ENCODE measurements at regions not wholly inside any gene's neighbourhood (a gene's known extent, or its start where the extent isn't known, plus 50 kb on each side); places are given as distances from the start of the nearest gene placed in this dataset.

DNA sequence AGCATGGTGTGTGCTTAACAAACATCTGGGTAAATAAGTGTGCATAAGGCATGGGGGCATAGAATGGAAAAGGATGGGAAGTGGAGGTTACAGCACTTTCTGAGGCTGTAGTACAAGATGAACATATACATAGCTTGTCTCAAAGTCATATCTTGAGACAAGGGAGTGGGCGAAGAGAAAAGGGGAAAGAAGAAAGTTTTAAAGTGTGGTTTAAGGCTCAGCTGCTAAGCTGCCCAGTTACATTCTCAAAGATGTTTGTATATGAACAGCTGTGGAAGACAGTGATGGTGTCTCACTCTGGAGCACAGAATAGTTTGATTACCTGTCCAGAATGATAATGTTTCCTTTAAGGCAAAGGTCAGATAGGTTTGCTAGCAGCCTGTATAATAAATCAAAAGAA is 61.9 kb upstream of the LANCL2 start:
- Histone ChIP-seq H3K56ac (replicated peaks; ENCODE audit: insufficient read length, low read depth, low read length) (no peak overlapping the region), H3K4ac (replicated peaks; ENCODE audit: insufficient read length, low read depth, low read length) (no peak overlapping the region), H2BK120ac (replicated peaks; ENCODE audit: low read depth, low read length) (no peak overlapping the region), H4K91ac (replicated peaks; ENCODE audit: insufficient read length, low read length) (no peak overlapping the region), H2BK12ac (ENCODE audit: low read depth, low read length) (no peak overlapping the region), H3K9me3 (ENCODE audit: insufficient read depth in 2 of 2, low read depth in 1 of 2, low read length in 1 of 2) (no peaks in the 10 kb centered on the region), H3K4me1 (replicated peaks in 1 of 4; ENCODE audit: control insufficient read depth in 3 of 4, insufficient read depth in 4 of 4, low read length in 3 of 4) (peaks cover 3 to 7% (median 5%) of the 10 kb centered on the region in 4 experiments; a peak in 5 of 7 replicates), H3K23me2 (ENCODE audit: low read depth, low read length) (peaks cover 3% of the 10 kb centered on the region; the same call in 1 of the 2 replicates), H2BK20ac (ENCODE audit: low read length) (peak overlapping the region; percentile 82; the same call in 1 of the 2 replicates), H3K27me3 (replicated peaks in 1 of 4; ENCODE audit: control insufficient read depth in 3 of 4, extremely low read depth in 1 of 4, insufficient read depth in 3 of 4, low read length in 3 of 4) (no peaks in the 10 kb centered on the region), H2BK15ac (ENCODE audit: low read length) (no peak overlapping the region), H2AFZ (ENCODE audit: low read length) (no peak overlapping the region), H3K9ac (replicated peaks in 1 of 4; ENCODE audit: extremely low read depth in 1 of 4, low read depth in 3 of 4, low read length in 3 of 4) (no peak overlapping the region), H3K23ac (ENCODE audit: insufficient read length) (no peak overlapping the region), H4K8ac (ENCODE audit: extremely low read depth, insufficient read depth, low read length) (no peak overlapping the region), H3K4me2 (ENCODE audit: insufficient read depth in 1 of 2, low read depth in 2 of 2, low read length in 2 of 2) (no peak overlapping the region), H3K14ac (ENCODE audit: insufficient read length) (no peak overlapping the region), H4K20me1 (replicated peaks in 1 of 2; ENCODE audit: control insufficient read depth in 1 of 2, insufficient read depth in 2 of 2, low read length in 2 of 2) (no peaks in the 10 kb centered on the region), H3K4me3 (ENCODE audit: extremely low read depth in 1 of 4, insufficient read depth in 2 of 4, low read depth in 3 of 4, low read length in 4 of 4) (no peak overlapping the region), H3K79me2 (ENCODE audit: control insufficient read depth in 1 of 2, insufficient read depth in 2 of 2, low read length in 2 of 2) (no peaks in the 10 kb centered on the region), H2BK5ac (ENCODE audit: low read depth, low read length) (no peak overlapping the region), H3K36me3 (ENCODE audit: control insufficient read depth in 2 of 4, insufficient read depth in 4 of 4, low read length in 3 of 4) (no peaks in the 10 kb centered on the region), H2AK5ac (ENCODE audit: low read depth, low read length) (no peak overlapping the region), H3K18ac (ENCODE audit: extremely low read depth, low read length) (no peak overlapping the region), H3K27ac (ENCODE audit: low read depth, low read length) (no peak overlapping the region), H3K79me1 (ENCODE audit: low read depth, low read length) (no peaks in the 10 kb centered on the region), H4K5ac (ENCODE audit: insufficient read length, low read depth, low read length) (no peak overlapping the region)
- 79% methylated on average over 1 of the region's 1 CpG; no CpG with 5 or more reads in 1 of the 2 experiments for WGBS, 2 experiments (ENCODE audit: extremely low coverage in 1 of 2, insufficient coverage in 1 of 2, insufficient read length in 1 of 2, insufficient replicate concordance in 2 of 2, low coverage in 1 of 2, low lambda C conversion rate in 2 of 2, missing lambda C conversion rate in 1 of 2)
- FAIRE-seq (no peak), DNase-seq (ENCODE audit: low read depth in 1 of 2, low spot score in 2 of 2) (no peak)
- POLR2A ChIA-PET (ENCODE audit: partially characterized antibody) = interaction anchor here (1.3 kb wide), 1 partner anchor 63 kb away, joined by 6 read pairs; no protein-coding TSS in a partner anchor
- CTCF ChIA-PET (ENCODE audit: partially characterized antibody) = interaction anchor here (0.9 to 1.0 kb wide), 2 partner anchors 112 to 439 kb away, joined by 3 read pairs; no protein-coding TSS in a partner anchor
- no peak for TF ChIP-seq CHD2 (IDR thresholded peaks at IDR 0.05; ENCODE audit: low read length)

All from H1 (cell line).